Activated CD4-positive, alpha-beta memory T cell treated with anti-CD3 and anti-CD28 coated beads for 36 hours (primary cell): ENCODE measurements at regions not wholly inside any gene's neighbourhood (a gene's known extent, or its start where the extent isn't known, plus 50 kb on each side); places are given as distances from the start of the nearest gene placed in this dataset.

Source experiments
- CTCF ChIA-PET: fragments of 350-600 bp; sonication (Branson Sonifier 250); formaldehyde crosslinking; loops from one replicate; lab custom pipeline; 2021; ENCODE audit warnings: antibody characterized with exemption, inconsistent platforms; lab: Charles Lee
- POLR2A ChIA-PET: fragments of 350-600 bp; sonication (Branson Sonifier 250); formaldehyde crosslinking; loops from one replicate; lab custom pipeline; 2021; ENCODE audit warnings: antibody characterized with exemption; lab: Charles Lee
- DNase-seq: peaks from one replicate; pipeline ENCODE4 v3.0.0-alpha.2; 2020
- H3K27ac Mint-ChIP-seq: one replicate; pipeline ENCODE4 v1.8.0; 2021; ENCODE audit warnings: mixed read lengths
- H3K27me3 Mint-ChIP-seq: one replicate; pipeline ENCODE4 v1.8.0; 2021; ENCODE audit warnings: mixed read lengths
- H3K36me3 Mint-ChIP-seq: one replicate; pipeline ENCODE4 v1.8.0; 2021; ENCODE audit warnings: mixed read lengths
- H3K4me1 Mint-ChIP-seq: one replicate; pipeline ENCODE4 v1.8.0; 2021; ENCODE audit warnings: low read depth, mixed read lengths
- H3K4me3 Mint-ChIP-seq: one replicate; pipeline ENCODE4 v1.8.0; 2021; ENCODE audit warnings: mild to moderate bottlenecking, mixed read lengths
- H3K9me3 Mint-ChIP-seq: one replicate; pipeline ENCODE4 v1.8.0; 2021; ENCODE audit warnings: mixed read lengths
- intact Hi-C: fragments of 100-400 bp; cut with micrococcal nuclease; formaldehyde crosslinking; loops from one replicate; pipeline ENCODE4 v1.15.1; 2023

GRCh38 chr16:50479771-50480170, 68.4 kb upstream of the NKD1 start:
- CTCF ChIA-PET = interaction anchor here (0.6 kb wide), 1 partner anchor 102 kb away, joined by 4 read pairs; no protein-coding TSS in a partner anchor
- H3K4me1 Mint-ChIP-seq = peaks cover 1% of the 10 kb centered on the region
- no peaks in the 10 kb centered on the region for H3K9me3 Mint-ChIP-seq
- POLR2A ChIA-PET = no interaction called here
- peaks cover 5% of the 10 kb centered on the region for H3K27me3 Mint-ChIP-seq
- no peaks in the 10 kb centered on the region for H3K36me3 Mint-ChIP-seq
- no peak overlapping the region for H3K27ac Mint-ChIP-seq
- intact Hi-C loops = no loop called here
- no peak for DNase-seq
- H3K4me3 Mint-ChIP-seq = no peak overlapping the region

- Mint-ChIP-seq H3K9me3 (no peaks in the 10 kb centered on the region), H3K27me3 (peaks cover 5% of the 10 kb centered on the region), H3K36me3 (no peaks in the 10 kb centered on the region), H3K4me1 (peaks cover 8% of the 10 kb centered on the region), H3K4me3 (no peak overlapping the region), H3K27ac (no peak overlapping the region)
- intact Hi-C loops = no loop called here
- ChIA-PET POLR2A (no interaction called here), CTCF (no interaction called here)
- no peak for DNase-seq
Measured at GRCh38 chr16:50478773-50479149, 69.4 kb upstream of the NKD1 start.

- Mint-ChIP-seq H3K36me3 (no peaks in the 10 kb centered on the region), H3K27ac (no peak overlapping the region), H3K9me3 (no peaks in the 10 kb centered on the region), H3K4me1 (peaks cover 12% of the 10 kb centered on the region), H3K27me3 (peaks cover 5% of the 10 kb centered on the region), H3K4me3 (no peak overlapping the region)
- ChIA-PET POLR2A (no interaction called here), CTCF (no interaction called here)
- no peak for DNase-seq
- intact Hi-C loops = no loop called here
Measured at GRCh38 chr16:50478075-50478772, 70.0 kb upstream of the NKD1 start.

- intact Hi-C loops = no loop called here
- Mint-ChIP-seq H3K9me3 (no peaks in the 10 kb centered on the region), H3K4me3 (no peak overlapping the region), H3K4me1 (peaks cover 16% of the 10 kb centered on the region), H3K27me3 (peaks cover 1% of the 10 kb centered on the region), H3K27ac (no peak overlapping the region), H3K36me3 (no peaks in the 10 kb centered on the region)
- ChIA-PET POLR2A (no interaction called here), CTCF (interaction anchor here (0.9 kb wide), 1 partner anchor 189 kb away, joined by 3 read pairs; no protein-coding TSS in a partner anchor)
- no peak for DNase-seq
Measured at GRCh38 chr16:50476486-50477255, 71.5 kb upstream of the NKD1 start.

- Mint-ChIP-seq H3K27me3 (no peaks in the 10 kb centered on the region), H3K27ac (no peak overlapping the region), H3K9me3 (no peaks in the 10 kb centered on the region), H3K4me1 (peaks cover 16% of the 10 kb centered on the region), H3K4me3 (no peak overlapping the region), H3K36me3 (no peaks in the 10 kb centered on the region)
- intact Hi-C loops = loop anchor here (2.0 kb wide), 1 partner anchor 74 kb away; the partner anchor contains the start of gene NKD1
- ChIA-PET POLR2A (no interaction called here), CTCF (no interaction called here)
- no peak for DNase-seq
Measured at GRCh38 chr16:50475170-50475569, 73.0 kb upstream of the NKD1 start.

- H3K4me1 Mint-ChIP-seq = peaks cover 16% of the 10 kb centered on the region
- H3K36me3 Mint-ChIP-seq = no peaks in the 10 kb centered on the region
- intact Hi-C loops = loop anchor here (2.0 kb wide), 1 partner anchor 75 kb away; the partner anchor contains the start of gene NKD1
- no peak overlapping the region for H3K4me3 Mint-ChIP-seq
- ChIA-PET POLR2A (interaction anchor here (0.6 to 0.7 kb wide), 2 partner anchors 367 to 490 kb away, joined by 5 read pairs; no protein-coding TSS in a partner anchor), CTCF (interaction anchor here (0.6 kb wide), 1 partner anchor 264 kb away, joined by 4 read pairs; no protein-coding TSS in a partner anchor)
- no peaks in the 10 kb centered on the region for H3K9me3 Mint-ChIP-seq
- peak overlapping the region; percentile 19 for H3K27ac Mint-ChIP-seq
- peaks cover under 1% of the 10 kb centered on the region for H3K27me3 Mint-ChIP-seq
- DNase-seq = peak; percentile 47
Measured at GRCh38 chr16:50474138-50474537, 74.1 kb upstream of the NKD1 start.

GRCh38 chr16:50473356-50473945, 74.7 kb upstream of the NKD1 start:
- Mint-ChIP-seq H3K36me3 (no peaks in the 10 kb centered on the region), H3K4me1 (peaks cover 17% of the 10 kb centered on the region), H3K27me3 (peaks cover 6% of the 10 kb centered on the region), H3K27ac (peak overlapping the region; percentile 53), H3K4me3 (no peak overlapping the region), H3K9me3 (no peaks in the 10 kb centered on the region)
- ChIA-PET CTCF (interaction anchor here (0.6 to 1.2 kb wide), 3 partner anchors 333 to 448 kb away, joined by 3 to 5 read pairs (median 4); partner anchors contain the start of gene CNEP1R1), POLR2A (interaction anchor here (0.6 kb wide), 1 partner anchor 489 kb away, joined by 5 read pairs; no protein-coding TSS in a partner anchor)
- intact Hi-C loops = no loop called here
- DNase-seq = peak; percentile 44

GRCh38 chr16:50472472-50472871, 75.7 kb upstream of the NKD1 start:
- Mint-ChIP-seq H3K36me3 (no peaks in the 10 kb centered on the region), H3K4me1 (peaks cover 21% of the 10 kb centered on the region), H3K9me3 (no peaks in the 10 kb centered on the region), H3K27me3 (peaks cover 10% of the 10 kb centered on the region), H3K27ac (no peak overlapping the region), H3K4me3 (no peak overlapping the region)
- DNase-seq = no peak
- ChIA-PET POLR2A (no interaction called here), CTCF (interaction anchor here (1.2 kb wide), 1 partner anchor 447 kb away, joined by 5 read pairs; the partner anchor contains the start of gene CNEP1R1)
- intact Hi-C loops = no loop called here

GRCh38 chr16:50470687-50471086, 77.5 kb upstream of the NKD1 start:
- H3K4me1 Mint-ChIP-seq = peaks cover 21% of the 10 kb centered on the region
- ChIA-PET POLR2A (no interaction called here), CTCF (interaction anchor here (0.5 to 0.9 kb wide), 2 partner anchors 33 to 116 kb away, joined by 3 read pairs; no protein-coding TSS in a partner anchor)
- no peak overlapping the region for H3K4me3 Mint-ChIP-seq
- H3K27ac Mint-ChIP-seq = no peak overlapping the region
- peaks cover 18% of the 10 kb centered on the region for H3K27me3 Mint-ChIP-seq
- DNase-seq = no peak
- no peaks in the 10 kb centered on the region for H3K36me3 Mint-ChIP-seq
- intact Hi-C loops = no loop called here
- H3K9me3 Mint-ChIP-seq = no peaks in the 10 kb centered on the region

GRCh38 chr16:50469744-50470321, 78.4 kb upstream of the NKD1 start:
- Mint-ChIP-seq H3K27me3 (peaks cover 18% of the 10 kb centered on the region), H3K36me3 (no peaks in the 10 kb centered on the region), H3K9me3 (no peaks in the 10 kb centered on the region), H3K27ac (no peak overlapping the region), H3K4me3 (no peak overlapping the region), H3K4me1 (peaks cover 21% of the 10 kb centered on the region)
- ChIA-PET POLR2A (no interaction called here), CTCF (interaction anchor here (0.5 kb wide), 1 partner anchor 34 kb away, joined by 3 read pairs; no protein-coding TSS in a partner anchor)
- intact Hi-C loops = no loop called here
- DNase-seq = no peak

- Mint-ChIP-seq H3K27me3 (peaks cover 18% of the 10 kb centered on the region), H3K4me3 (no peak overlapping the region), H3K36me3 (no peaks in the 10 kb centered on the region), H3K27ac (no peak overlapping the region), H3K4me1 (peaks cover 18% of the 10 kb centered on the region), H3K9me3 (no peaks in the 10 kb centered on the region)
- DNase-seq = no peak
- intact Hi-C loops = no loop called here
- POLR2A ChIA-PET = no interaction called here
- CTCF ChIA-PET = no interaction called here
Measured at GRCh38 chr16:50469121-50469743, 79.0 kb upstream of the NKD1 start.
